ENCODE measurements at regions not wholly inside any gene's neighbourhood (a gene's known extent, or its start where the extent isn't known, plus 50 kb on each side); places are given as distances from the start of the nearest gene placed in this dataset.
"Not testable (repeated sequence)": the region's sequence is repeated elsewhere in the genome, so short reads cannot be mapped to it uniquely, and the experiment has no call there.

DNA sequence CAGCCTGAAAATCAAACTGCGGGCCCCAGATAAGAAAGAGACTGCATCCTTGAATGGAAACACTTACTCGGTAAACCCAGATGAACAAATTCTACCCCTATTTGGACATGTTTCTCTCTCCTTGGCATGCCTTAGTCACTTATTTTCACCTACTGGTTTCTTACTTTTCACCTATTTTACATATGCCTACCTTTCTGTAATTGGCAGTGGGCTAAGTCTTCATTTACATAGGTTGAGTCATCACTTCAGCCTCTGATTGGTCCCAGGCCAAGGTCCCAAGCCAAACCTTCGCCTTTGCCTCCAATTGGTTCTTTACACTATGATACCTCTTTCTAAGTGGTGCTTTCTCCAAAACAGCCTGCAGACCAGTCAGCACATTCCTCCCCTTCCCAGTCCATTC is 111.3 kb downstream of the DYRK2 start:
- no peak for DNase-seq (ENCODE audit: low read depth)

DNA sequence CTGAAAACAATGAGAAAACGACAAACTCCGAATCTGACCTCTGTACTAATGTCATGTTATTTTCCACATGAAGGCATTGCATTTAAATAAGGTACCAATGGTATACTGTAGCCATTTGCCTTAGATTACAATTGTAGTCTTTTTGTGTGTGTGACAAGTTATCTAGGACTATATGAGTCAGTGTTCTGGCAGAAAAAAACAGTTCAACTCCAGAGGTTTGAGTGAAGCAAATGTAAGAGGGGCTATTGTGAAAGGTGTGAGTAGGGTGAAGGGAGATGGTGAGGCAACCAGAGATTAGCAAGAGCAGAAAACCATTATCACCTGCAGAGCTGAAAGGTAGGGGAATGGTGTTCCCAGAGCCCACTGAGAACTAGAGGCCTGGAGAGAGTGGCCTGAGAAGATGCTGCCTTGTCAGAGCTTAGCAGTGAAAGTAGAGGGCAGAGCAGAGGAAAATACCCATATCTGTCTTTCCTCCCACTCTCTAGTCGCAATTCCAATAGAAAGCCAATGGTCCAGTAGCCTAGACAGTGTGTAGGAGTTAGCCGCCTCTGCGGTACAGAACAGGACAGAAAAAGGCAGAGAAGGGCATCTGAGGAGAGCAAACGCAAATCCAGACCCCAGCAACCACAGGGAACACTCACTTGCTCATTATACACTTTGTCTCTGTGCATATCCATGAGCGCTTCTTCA is 112.2 kb downstream of the DYRK2 start:
- no peak for DNase-seq (ENCODE audit: low read depth)

DNA sequence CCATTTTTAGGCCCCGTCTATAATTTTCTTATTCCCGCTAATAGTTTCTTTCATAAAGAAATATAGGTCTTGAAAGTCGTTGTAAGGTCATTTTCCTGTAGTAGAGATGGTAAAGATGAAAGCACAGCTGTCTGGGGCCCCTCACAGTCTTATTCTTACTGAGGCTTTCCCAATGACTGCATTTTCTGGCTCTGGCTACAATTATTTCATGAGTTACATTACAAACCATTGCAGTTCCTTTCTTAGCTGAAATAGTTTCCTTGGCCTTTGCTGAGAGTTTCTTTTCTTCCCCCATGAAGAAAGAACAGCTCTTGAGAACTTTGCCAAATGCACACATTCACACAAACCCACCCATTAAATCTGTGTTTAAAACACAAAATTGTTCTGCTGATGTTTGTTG is 113.0 kb downstream of the DYRK2 start:
- no peak for DNase-seq (ENCODE audit: low read depth)

DNA sequence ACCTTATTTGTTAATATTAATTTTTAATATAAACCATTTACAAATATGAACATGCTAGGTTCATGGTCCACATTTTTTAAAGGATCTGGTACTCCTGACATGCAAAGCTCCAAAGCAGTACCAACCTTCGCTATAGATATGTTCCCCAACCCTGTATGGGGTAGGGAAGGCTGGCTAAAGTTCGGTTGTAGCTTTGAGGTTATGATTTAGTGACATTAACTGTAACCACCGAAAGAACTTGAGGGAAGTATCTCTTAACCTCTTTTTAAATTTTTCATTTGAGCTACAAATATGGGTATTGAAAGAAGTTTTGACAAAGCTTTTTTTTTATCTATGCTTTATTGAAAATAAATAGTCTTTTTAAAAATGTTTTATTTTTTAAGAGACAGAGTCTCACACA is 115.5 kb downstream of the DYRK2 start:
- DNase-seq (ENCODE audit: low read depth), result no peak

DNA sequence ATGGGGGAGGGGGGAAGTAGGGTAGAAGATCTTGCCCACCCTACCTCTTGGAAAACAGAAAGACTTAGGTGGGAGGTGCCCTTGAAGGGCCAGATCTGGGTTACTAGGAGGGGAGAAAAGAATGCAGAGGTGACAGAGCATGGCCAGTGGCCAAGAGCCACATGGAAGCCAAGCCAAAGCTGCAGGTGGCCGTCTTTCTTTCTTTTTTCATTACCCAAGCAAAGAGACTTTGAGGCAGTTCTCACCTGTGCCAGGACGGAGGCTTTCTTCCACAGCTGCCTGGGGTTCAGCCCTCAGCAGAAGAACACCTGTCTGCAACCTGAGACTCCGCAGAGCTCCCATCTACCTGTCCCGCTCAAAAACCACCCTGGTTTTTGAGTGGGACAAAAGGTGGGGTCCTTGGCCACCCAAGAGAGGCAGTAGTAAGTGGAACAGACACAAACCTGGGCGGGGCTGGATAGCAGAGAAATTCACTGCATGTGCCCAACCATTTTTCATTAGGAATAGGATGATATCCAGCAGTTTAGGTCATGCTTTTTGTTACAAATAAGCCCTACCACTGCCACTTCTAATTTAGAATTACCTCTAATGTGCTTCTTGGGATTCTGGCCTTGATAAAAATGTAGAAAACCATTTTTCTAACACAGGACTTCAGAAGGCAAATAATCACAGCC is 116.5 kb downstream of the DYRK2 start:
- no peak for DNase-seq (ENCODE audit: low read depth)

DNA sequence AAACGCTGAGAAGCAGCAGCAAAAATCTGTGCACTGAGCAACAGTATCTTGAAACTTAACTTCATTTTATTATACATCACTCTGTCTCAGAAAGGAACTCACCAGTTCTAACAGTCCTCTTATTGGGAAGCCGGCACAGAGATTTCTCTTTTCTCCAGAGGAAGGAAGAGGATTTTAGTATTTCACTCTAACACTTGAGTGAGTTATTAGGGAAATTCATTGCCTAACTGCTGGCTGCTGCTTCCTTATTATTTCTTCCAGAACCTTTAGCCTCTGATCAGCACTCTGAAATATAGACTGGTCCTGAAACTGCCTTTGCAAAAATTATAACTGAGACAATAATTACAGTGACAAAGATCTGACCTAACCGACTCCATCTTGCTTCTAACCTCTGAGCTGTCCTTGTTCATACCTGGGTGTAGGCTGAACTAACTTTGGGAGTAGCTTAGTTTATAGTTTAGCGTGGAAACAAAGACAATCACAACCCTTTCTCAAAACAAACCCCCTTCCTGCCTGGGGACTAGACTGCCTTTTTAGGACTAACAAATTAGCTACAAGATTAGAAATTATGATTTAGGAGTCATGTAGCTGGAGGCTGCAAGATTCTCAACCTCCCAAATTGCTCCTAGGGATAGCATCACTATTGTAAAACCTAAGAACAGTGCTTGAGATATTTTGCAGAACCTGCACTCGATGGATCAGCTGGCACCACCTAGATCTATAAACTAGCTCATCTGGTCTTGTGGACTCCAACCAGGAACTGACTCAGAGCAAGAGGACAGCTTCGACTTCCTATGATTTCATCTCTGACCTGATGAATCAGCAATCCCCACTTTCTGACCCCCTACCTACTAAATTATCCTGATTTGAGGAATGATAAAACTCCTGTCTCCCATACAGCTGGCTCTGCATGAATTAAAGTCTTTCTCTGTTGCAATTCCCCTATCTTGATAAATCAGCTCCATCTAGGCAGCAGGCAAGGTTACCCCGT is 117.5 kb downstream of the DYRK2 start:
- peak; percentile 89 for DNase-seq (ENCODE audit: low read depth)

DNA sequence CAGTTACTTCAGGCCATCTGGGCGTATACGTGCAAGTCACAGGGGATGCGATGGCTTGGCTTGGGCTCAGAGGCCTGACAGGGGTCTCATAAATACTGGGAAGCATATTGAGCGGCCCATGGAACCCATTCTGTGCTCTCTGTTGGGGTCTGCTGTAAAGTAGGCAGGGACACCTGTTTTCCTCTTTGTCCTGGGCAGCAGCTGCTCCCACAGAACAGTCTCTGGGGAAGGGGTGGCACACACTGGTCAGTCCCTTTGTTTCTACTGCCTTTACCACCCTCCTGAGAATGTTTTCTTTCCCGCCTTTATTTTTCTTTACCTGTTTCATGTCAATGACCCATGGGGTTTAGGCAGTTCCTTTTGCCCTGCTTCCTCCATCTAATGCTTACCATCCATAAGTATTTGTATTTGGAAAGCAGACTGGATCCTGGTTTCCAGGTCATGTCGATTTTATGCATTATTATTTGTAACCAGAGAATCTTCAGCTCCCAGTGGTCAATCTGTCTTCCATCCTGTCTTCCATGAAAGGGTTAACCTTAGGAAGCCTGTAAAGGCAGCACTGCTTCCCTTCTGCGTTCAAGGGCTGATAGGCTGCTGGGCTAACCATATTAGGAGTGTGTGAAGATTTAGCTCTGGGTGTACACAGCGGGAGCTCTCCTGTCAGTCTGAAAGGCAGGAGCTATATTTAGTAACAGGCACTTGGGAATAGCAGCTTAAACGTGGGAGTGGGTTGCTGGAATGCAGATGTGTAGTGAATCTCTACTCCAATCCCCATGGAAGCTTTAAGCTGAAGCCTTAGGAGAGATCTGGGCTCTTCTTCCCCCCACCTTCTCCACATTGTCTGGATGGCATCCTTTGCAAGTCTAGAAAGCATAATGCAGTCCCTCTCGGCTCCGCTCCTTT is 124.0 kb downstream of the DYRK2 start:
- DNase-seq (ENCODE audit: low read depth), result no peak

DNA sequence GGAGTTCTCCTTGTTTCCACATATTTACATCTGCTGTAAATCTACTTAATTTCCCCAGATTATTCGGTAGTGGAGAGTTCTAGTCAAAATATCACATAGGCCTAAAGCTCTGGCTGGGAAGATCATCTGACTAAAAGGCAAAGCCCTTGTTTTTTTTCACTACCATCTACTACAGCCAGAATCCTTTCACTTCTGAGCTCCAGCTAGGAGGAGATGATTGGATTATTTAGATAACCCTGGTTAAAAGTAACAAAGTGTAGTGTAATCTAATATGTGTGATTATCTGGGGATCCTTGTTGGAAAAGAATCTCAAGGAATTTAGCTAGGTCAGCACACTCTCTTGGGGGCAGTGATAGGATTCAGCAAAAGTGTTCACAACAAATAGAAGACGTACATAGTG is 125.4 kb downstream of the DYRK2 start:
- DNase-seq (ENCODE audit: low read depth), result peak; percentile 12

DNA sequence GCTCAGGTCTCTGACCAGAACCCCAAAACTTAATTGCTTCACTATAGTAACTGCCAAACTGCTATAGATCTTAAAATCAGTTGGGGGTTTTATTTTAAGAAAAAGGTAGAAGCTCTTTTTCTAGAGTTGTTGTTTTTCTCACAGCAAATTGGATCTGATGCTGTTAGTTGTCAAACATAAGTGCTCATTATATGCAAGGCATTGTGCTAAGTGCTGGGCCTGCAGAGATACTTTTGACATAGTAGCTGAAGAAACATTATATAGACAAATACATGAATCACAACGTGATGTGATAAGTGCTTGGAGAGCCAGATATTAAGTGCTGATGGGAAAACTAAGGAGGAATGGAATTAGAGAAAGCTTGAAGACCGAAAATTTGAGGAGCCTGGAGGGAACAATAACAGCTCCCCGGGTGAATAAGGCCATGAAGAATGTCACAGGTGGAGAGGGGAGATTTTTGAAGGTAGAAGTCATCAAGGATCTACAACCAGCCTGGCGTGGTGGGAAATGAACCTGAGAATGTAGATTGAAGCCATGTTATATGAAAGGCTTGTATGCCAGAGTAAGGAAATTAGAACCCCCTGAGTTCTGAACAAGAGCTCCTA is 126.5 kb downstream of the DYRK2 start:
- peak; percentile 59 for DNase-seq (ENCODE audit: low read depth)

DNA sequence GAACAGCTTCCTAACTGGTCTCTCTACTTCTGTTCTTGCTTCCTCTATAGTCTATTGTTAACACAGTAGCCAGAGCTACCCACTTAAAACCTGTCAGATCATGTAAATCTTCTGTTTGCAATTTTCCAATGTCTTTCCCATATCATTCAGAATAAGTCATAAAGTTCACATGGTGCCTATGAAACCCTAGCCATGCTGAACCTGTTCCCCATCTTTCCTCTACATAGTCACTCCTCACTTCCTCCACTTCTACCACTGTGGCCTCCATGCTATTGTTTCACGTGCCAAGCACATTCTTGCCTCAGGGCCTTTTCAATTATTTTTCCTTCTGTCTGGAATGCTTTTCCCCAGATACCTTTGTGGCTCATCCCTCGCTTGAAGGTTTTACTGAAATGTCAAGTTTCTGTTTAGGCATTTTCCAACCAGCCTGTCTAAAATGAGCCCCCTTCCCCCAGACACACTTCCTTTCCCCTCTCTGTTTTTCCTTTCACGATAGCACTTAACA is 132.1 kb downstream of the DYRK2 start:
- DNase-seq (ENCODE audit: low read depth), result peak; percentile 59

DNA sequence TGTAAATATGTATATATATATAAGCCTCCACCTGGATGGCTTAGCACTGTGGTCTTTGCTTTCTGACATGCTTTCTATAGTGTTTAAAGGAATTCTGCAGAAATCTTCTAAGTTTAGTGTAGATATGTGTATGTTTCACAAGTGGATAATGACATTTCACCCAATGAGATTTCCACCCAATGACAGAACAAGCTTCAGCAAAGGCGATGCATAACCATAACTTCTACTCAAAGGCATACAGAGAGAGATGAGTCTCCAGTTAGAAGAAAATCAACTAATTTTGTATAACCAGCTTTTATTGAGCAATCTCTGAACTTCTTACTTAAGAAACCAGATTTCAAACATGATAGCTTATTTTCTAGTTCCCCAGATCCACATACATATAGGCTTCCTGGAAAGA is 134.0 kb downstream of the DYRK2 start:
- DNase-seq (ENCODE audit: low read depth), result no peak

DNA sequence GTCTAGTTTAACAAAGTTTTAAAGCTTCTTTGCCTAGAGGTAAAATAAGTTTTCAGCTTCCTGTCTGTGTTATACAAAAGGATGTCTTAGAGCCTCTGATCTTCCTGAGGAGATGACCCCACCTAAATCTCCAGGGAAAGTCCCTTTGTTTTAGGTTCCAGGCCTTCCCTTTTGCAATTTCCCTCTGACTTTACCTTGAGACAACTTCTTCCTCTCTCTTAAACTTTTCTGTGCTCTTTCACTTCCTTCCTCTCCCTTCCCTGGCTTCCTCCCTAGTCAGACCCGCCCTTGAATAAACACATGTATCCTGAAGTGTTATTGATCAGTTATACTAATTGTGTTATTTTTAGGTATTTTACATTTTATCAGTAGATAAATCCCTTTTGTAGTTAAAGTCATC is 134.8 kb downstream of the DYRK2 start:
- DNase-seq (ENCODE audit: low read depth), result no peak

DNA sequence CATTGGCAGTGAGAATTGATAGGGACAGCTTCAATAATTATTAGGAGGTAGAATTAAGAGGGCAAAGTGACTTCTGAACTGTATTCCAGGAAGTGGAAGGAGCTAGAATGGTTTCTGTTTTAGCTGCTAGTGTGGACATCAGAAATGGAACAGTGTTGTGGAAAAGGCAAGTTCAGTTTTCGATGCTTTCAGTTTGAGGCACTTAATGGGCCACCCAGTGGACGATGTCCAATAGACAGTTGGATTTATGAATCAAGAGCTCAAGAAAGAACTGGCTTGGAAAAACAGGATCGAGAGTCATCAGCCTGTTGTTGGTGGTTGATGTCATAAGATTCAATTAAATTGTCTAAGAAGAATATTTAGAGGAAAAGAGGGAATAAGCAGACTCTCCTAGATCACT is 136.3 kb downstream of the DYRK2 start:
- DNase-seq (ENCODE audit: low read depth), result no peak

DNA sequence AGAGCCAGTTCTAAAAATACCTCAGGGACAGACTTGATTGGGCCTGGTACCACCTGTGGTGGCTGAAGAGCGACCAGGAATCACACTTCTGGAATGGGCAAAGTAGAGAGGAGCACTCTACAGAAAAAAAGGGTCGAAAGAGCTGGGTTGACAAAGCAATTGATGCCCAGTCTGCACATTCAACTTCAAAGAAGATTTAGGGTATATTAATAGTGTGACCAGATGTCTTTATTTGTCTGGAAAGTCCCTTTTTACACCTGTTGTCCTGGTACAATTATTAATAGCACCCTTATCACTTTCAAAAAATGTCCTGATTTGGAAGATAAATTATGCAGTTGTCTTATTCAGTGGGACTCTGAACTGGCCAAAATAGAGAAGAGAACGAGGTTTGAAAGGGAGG is 137.5 kb downstream of the DYRK2 start:
- no peak for DNase-seq (ENCODE audit: low read depth)

DNA sequence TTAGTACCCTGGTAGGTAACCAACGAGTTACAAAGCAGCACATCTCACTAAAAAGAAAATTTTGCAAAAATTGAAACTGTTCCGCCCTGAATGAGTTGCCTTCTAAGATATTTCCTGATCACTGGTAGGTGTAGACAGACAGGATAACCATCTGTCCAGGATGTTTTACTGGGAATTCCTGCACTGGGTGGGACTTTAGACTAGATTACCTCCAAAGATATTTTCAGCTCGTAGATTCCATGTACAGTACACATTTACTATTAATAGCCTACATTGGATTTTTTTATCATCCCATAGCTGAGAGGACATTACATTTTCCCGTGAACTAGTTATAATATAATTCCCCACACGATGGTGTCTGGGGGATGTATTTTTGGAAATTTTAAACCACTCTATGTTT is 139.6 kb downstream of the DYRK2 start:
- DNase-seq (ENCODE audit: low read depth), result no peak

DNA sequence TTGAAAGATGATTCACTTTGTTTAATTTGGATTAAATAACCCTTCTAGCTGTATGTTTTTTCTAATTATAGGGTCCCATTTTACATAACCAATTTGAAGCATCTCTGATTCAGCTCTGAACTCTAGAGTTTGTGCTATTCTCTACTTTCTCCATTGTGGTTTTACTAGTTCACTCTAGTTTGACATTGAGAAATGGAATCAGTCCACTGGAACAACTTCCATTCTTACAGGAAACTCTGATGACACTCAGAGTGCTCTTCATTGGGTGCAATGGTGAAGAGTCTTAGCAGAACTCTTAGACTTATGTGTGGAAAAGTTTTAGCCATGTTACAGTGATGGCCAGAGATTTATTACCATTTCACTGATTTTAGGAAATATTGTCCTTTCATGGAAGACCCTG is 140.7 kb downstream of the DYRK2 start:
- DNase-seq (ENCODE audit: low read depth), result no peak

DNA sequence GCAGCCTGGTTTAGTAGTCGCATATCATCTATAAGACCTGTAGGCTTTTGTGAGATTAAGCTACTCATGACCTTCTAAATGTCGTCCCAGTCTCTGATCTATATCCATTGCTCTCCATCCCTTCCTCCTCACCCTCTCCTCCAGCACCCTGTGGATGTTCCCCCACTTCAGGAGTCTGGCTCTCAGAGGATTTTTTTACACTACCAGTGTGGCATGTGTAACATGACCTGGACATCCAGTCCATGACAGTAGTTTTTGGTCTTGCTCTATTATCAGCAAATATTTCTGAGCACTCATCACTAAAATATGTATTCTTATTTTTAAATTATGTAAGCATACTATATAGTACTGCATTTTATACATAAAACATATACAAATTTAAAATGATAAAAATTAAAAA is 142.1 kb downstream of the DYRK2 start:
- DNase-seq (ENCODE audit: low read depth), result no peak

DNA sequence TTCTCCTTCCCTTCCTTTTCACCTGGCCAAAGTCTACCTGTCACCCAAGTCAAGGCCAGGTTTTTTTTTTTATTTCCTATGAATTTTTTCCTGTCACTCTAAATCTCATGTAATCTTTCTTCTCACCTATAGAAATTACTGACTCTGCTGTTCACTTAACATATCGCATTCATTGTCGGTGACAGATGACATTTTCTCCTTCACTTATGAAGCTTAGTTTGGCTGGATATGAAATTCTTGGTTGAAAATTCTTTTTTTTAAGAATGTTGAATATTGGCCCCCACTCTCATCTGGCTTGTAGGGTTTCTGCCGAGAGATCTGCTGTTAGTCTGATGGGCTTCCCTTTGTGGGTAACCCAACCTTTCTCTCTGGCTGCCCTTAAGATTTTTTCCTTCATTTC is 142.8 kb downstream of the DYRK2 start:
- not testable (repeated sequence) for DNase-seq (ENCODE audit: low read depth)

DNA sequence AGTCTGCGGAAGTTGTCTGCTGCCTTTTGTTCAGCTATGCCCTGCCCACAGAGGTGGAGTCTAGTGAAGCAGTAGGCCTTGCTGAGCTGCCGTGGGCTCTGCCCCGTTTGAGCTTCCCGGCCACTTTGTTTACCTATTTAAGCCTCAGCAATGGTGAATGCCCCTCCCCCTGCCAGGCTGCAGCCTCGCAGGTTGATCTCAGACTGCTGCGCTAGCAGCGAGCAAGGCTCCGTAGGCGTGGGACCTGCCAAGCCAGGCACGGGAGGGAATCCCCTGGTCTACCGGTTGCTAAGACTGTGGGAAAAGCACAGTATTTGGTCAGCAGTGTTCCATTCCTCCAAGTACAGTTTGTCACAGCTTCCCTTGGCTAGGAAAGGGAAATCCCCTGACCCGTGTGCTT is 143.6 kb downstream of the DYRK2 start:
- no peak for DNase-seq (ENCODE audit: low read depth)

DNA sequence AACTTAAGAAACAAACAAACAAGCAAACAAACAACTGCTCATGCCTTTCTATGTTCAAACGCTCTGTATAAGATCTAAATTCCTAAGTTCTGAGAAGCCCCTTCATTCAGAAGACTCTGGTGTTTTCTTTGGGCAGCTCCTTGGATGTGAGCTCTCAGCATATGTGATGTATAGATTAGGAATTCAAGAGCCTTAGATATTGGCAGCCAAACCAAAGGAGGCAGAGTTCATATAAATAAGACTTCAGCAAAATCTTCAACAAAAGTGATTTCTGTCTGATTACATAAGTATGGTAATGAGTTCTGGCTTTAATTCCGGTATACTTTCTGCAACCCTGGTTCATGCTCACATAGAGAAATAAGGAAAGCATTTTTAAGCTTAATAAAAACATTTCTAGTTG is 145.6 kb downstream of the DYRK2 start:
- no peak for DNase-seq (ENCODE audit: low read depth)

DNA sequence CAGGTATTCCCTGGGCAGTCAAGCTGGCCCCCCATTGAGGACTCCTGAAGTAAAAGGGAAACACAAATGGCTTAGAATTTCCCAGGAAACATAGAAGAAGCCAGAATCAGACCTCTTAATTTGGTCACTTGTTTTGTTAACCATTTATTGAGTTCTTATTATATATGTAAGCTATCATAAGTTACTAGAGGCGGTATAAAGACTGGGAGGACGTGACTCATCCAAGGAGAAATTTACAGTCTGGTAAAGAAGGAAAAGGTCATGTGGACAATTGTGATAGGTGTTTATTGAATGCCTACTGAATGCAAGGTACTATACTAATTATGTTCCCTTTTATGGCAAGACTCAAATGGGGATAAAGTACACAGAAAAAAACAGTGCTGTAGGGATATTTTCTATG is 146.7 kb downstream of the DYRK2 start:
- peak; percentile 24 for DNase-seq (ENCODE audit: low read depth)
